ENCODE measurements at regions not wholly inside any gene's neighbourhood (a gene's known extent, or its start where the extent isn't known, plus 50 kb on each side); places are given as distances from the start of the nearest gene placed in this dataset.

GRCh38 chr13:66224663-66225062 lies 1005.5 kb downstream of the PCDH9 start:
- TF ChIP-seq YY1 (IDR thresholded peaks at IDR 0.05; ENCODE audit: insufficient read depth, insufficient read length) (no peak), ZNF274 (IDR thresholded peaks at IDR 0.05; ENCODE audit: low read depth, low read length) (no peak)
